ENCODE measurements at regions not wholly inside any gene's neighbourhood (a gene's known extent, or its start where the extent isn't known, plus 50 kb on each side); places are given as distances from the start of the nearest gene placed in this dataset.

GRCh38 chr10:121291376-121291775 is 306.9 kb downstream of the FGFR2 start:
- no peaks in the 10 kb centered on the region for H3K27me3 ChIP-seq
- H3K4me3 ChIP-seq: no peak overlapping the region
- no peaks in the 10 kb centered on the region for H3K4me1 ChIP-seq (replicated peaks in 1 of 2)
- H3K27ac ChIP-seq: no peak overlapping the region
- WGBS, 4 donors: 86 to 93% (median 92%) methylated on average over 7 of the region's 7 CpGs
- no peak for DNase-seq
- H3K9me3 ChIP-seq (replicated peaks in 1 of 3): no peaks in the 10 kb centered on the region
- intact Hi-C loops (cut with DNase I): no loop called here
- TF ChIP-seq POLR2A (IDR thresholded peaks at IDR 0.05) (no peak), CTCF (IDR thresholded peaks at IDR 0.05) (no peak)
- H3K36me3 ChIP-seq (replicated peaks in 1 of 2): no peaks in the 10 kb centered on the region

GRCh38 chr10:121291823-121292222 is 306.4 kb downstream of the FGFR2 start:
- Histone ChIP-seq H3K36me3 (replicated peaks in 1 of 2) (no peaks in the 10 kb centered on the region), H3K4me1 (replicated peaks in 1 of 2) (no peaks in the 10 kb centered on the region), H3K9me3 (replicated peaks in 1 of 3) (no peaks in the 10 kb centered on the region), H3K27me3 (no peaks in the 10 kb centered on the region), H3K27ac (no peak overlapping the region), H3K4me3 (no peak overlapping the region)
- TF ChIP-seq CTCF (IDR thresholded peaks at IDR 0.05): no peak
- TF ChIP-seq POLR2A (IDR thresholded peaks at IDR 0.05): no peak
- DNase-seq: no peak
- 71 to 80% (median 77%) methylated on average over 8 of the region's 8 CpGs for WGBS, 4 donors
- intact Hi-C loops (cut with DNase I): no loop called here

- Histone ChIP-seq H3K4me1 (replicated peaks in 1 of 2) (no peaks in the 10 kb centered on the region), H3K9me3 (replicated peaks in 1 of 3) (no peaks in the 10 kb centered on the region)
- 75 to 80% (median 79%) methylated on average over 9 of the region's 9 CpGs for WGBS, 4 donors
Measured at GRCh38 chr10:121292321-121292720, 305.9 kb downstream of the FGFR2 start.

GRCh38 chr10:121293110-121293509 is 305.1 kb downstream of the FGFR2 start:
- DNase-seq: no peak
- no peak for TF ChIP-seq POLR2A (IDR thresholded peaks at IDR 0.05)
- TF ChIP-seq CTCF (IDR thresholded peaks at IDR 0.05): no peak
- intact Hi-C loops (cut with DNase I): no loop called here
- Histone ChIP-seq H3K4me1 (replicated peaks in 1 of 2) (no peaks in the 10 kb centered on the region), H3K27ac (no peak overlapping the region), H3K4me3 (no peak overlapping the region), H3K36me3 (replicated peaks in 1 of 2) (no peaks in the 10 kb centered on the region), H3K9me3 (replicated peaks in 1 of 3) (no peaks in the 10 kb centered on the region), H3K27me3 (no peaks in the 10 kb centered on the region)
- 84 to 89% (median 84%) methylated on average over 8 to 9 of the region's 9 CpGs for WGBS, 4 donors

More at GRCh38 chr10:121292321-121292720, 305.9 kb downstream of the FGFR2 start:
- Histone ChIP-seq H3K4me3 (no peak overlapping the region), H3K36me3 (replicated peaks in 1 of 2) (no peaks in the 10 kb centered on the region), H3K27me3 (no peaks in the 10 kb centered on the region), H3K27ac (no peak overlapping the region)
- intact Hi-C loops (cut with DNase I): no loop called here
- no peak for TF ChIP-seq CTCF (IDR thresholded peaks at IDR 0.05)
- no peak for TF ChIP-seq POLR2A (IDR thresholded peaks at IDR 0.05)
- DNase-seq: no peak
